Common myeloid progenitor, CD34-positive (primary cell): ENCODE measurements at regions not wholly inside any gene's neighbourhood (a gene's known extent, or its start where the extent isn't known, plus 50 kb on each side); places are given as distances from the start of the nearest gene placed in this dataset.

Experiments used
- CTCF ChIA-PET: fragments of 350-600 bp; sonication (Branson Sonifier 250); formaldehyde crosslinking; loops from one replicate; lab custom pipeline; 2021; ENCODE audit warnings: antibody characterized with exemption; lab: Charles Lee
- POLR2A ChIA-PET: fragments of 350-600 bp; sonication (Branson Sonifier 250); formaldehyde crosslinking; loops from one replicate; lab custom pipeline; 2021; ENCODE audit warnings: antibody characterized with exemption; lab: Charles Lee
- DNase-seq, 3 donors: peaks; one replicate each; pipeline versions ENCODE4 v3.0.0 to v3.0.0-alpha.2; 2013
- H3K27ac ChIP-seq, 2 experiments: 1 replicate in 1 of 2; 2 replicates in 1 of 2; pipeline ENCODE4 v1.7.0; 2013; ENCODE audit warnings: inconsistent platforms in 2 of 2, low read length in 2 of 2, mild to moderate bottlenecking in 2 of 2, low read depth in 1 of 2, moderate library complexity in 1 of 2; ENCODE audit not compliant: severe bottlenecking in 2 of 2, insufficient read depth in 1 of 2, poor library complexity in 1 of 2
- H3K27me3 ChIP-seq, 5 experiments: replicated peaks in 2 of 5; 1 replicate in 3 of 5; 2 replicates in 2 of 5; pipeline versions ENCODE4 v1.6.1 to v1.7.0; 2013; ENCODE audit warnings: low read length in 4 of 5, mild to moderate bottlenecking in 2 of 5, moderate library complexity in 2 of 5, inconsistent platforms in 1 of 5; ENCODE audit not compliant: insufficient read depth in 5 of 5, control insufficient read depth in 4 of 5
- H3K36me3 ChIP-seq, 4 experiments: 1 replicate in 2 of 4; 2 replicates in 2 of 4; pipeline versions ENCODE4 v1.6.1 to v1.7.0; 2013; ENCODE audit warnings: low read length in 3 of 4, control low read depth in 1 of 4, mild to moderate bottlenecking in 1 of 4; ENCODE audit not compliant: control insufficient read depth in 4 of 4, insufficient read depth in 4 of 4
- H3K4me1 ChIP-seq, 4 experiments: 1 replicate in 3 of 4; 2 replicates in 1 of 4; pipeline versions ENCODE4 v1.6.1 to v1.7.1; 2013; ENCODE audit warnings: low read length in 3 of 4, mild to moderate bottlenecking in 3 of 4, control low read depth in 1 of 4, inconsistent platforms in 1 of 4, moderate library complexity in 1 of 4; ENCODE audit not compliant: control insufficient read depth in 4 of 4, insufficient read depth in 4 of 4; ENCODE audit errors: control extremely low read depth in 1 of 4
- H3K4me3 ChIP-seq, 7 experiments: 1 replicate in 4 of 7; 2 replicates in 3 of 7; pipeline versions ENCODE4 v1.5.1 to v1.7.0; 2013; ENCODE audit warnings: mild to moderate bottlenecking in 7 of 7, low read length in 6 of 7, moderate library complexity in 6 of 7, inconsistent platforms in 2 of 7, low read depth in 2 of 7, control low read depth in 1 of 7; ENCODE audit not compliant: insufficient read depth in 4 of 7, control insufficient read depth in 1 of 7; ENCODE audit errors: extremely low read depth in 1 of 7
- H3K9me3 ChIP-seq, 5 experiments: 1 replicate in 4 of 5; 2 replicates in 1 of 5; pipeline versions ENCODE4 v1.6.1 to v1.7.1; 2013; ENCODE audit warnings: low read length in 4 of 5, mild to moderate bottlenecking in 2 of 5, inconsistent platforms in 1 of 5, low read depth in 1 of 5, moderate library complexity in 1 of 5; ENCODE audit not compliant: control insufficient read depth in 4 of 5, insufficient read depth in 2 of 5; ENCODE audit errors: control extremely low read depth in 1 of 5
- WGBS: methylation state at CpG from one replicate; pipeline ENCODE4 v1.1.5; 2013; ENCODE audit not compliant: insufficient coverage; 5-methylcytosine and 5-hydroxymethylcytosine counted together

DNA sequence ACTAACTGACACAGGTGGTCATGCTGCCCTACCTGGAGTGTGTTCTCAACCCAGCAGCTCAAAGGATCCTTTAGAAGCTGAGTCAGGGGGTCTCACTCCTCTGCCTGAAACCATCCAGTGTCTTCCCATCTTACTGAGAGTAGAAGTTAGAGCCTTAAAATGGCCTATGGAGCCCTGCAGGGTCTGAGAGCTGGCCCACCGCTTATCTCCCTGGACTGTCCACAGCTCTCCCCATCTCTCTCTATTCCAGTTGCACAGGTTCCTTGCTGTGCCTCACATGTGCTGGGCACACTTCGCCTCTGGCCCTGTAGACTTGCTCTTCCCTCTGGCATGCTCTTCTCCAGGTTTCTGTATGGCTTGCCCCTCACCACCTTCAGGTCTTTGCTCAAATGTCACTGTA lies 148.6 kb upstream of the CACNA1E start:
- H3K36me3 ChIP-seq, result no peaks in the 10 kb centered on the region
- no peak overlapping the region for H3K4me3 ChIP-seq
- DNase-seq, result no peak
- H3K27me3 ChIP-seq, result peaks cover 0 to 2% (median 0%) of the 10 kb centered on the region in 5 experiments
- peaks cover 0 to 4% (median 0%) of the 10 kb centered on the region in 5 experiments for H3K9me3 ChIP-seq
- no peak overlapping the region for H3K27ac ChIP-seq
- CTCF ChIA-PET, result no interaction called here
- 100% methylated on average over 2 of the region's 2 CpGs for WGBS
- POLR2A ChIA-PET, result no interaction called here
- H3K4me1 ChIP-seq, result no peaks in the 10 kb centered on the region

DNA sequence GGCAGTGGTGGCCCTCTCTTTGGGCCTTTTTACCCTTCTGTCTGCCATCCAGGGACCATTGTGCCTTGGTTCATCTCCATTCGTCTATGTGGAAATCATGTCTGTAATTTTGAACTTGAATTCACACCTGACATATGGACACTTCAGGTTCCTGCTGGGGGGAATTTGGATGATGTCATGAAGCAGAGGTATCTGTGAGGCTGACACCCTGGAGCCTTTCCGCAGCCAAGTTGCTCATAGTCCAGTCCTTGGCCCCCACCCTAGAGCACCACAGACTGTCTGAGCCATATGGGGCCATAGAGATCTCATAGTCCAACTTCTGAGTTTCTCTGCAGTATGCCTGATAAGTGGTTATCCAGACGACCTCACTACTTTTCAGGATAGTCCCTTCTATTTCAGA lies 147.7 kb upstream of the CACNA1E start:
- POLR2A ChIA-PET, result no interaction called here
- peaks cover 0 to 4% (median 0%) of the 10 kb centered on the region in 5 experiments for H3K9me3 ChIP-seq
- peaks cover 0 to 2% (median 0%) of the 10 kb centered on the region in 5 experiments for H3K27me3 ChIP-seq
- no peak overlapping the region for H3K4me3 ChIP-seq
- WGBS, result 100% methylated on average over 1 of the region's 3 CpGs
- H3K27ac ChIP-seq, result no peak overlapping the region
- CTCF ChIA-PET, result no interaction called here
- no peak for DNase-seq
- no peaks in the 10 kb centered on the region for H3K36me3 ChIP-seq
- no peaks in the 10 kb centered on the region for H3K4me1 ChIP-seq

DNA sequence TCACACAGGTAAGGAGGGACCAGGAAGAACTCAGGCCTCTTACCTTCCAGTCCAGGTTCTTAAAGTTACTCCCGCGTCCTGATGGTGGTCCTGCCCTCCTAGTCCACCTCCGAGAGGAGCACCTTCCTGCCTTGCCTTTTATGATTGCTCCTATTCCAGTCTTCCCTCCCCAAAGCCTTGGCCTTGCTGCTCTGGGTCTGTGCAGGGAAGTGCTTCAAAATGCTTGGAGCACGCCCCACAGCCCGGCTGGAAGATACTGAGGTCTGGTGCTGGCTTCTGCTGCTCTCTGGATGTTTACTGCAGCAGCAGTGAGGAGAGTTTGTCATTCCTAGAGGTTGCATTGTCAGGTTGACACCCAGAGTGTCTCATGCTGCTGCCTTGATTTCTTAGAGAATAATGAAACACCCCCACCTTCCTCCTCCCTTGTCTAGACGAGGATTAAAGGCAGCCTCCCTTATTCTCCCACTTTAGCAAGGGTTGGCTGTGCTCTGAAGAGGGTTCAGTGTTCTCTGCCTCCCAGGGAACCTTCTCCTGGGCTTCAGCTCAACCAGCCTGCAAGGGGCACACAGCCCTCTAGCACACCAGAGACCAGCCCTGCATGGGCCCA lies 142.2 kb upstream of the CACNA1E start:
- no peaks in the 10 kb centered on the region for H3K36me3 ChIP-seq
- POLR2A ChIA-PET, result no interaction called here
- 95% methylated on average over 2 of the region's 6 CpGs for WGBS
- peaks cover 0 to 4% (median 3%) of the 10 kb centered on the region in 5 experiments for H3K27me3 ChIP-seq
- H3K4me1 ChIP-seq, result no peaks in the 10 kb centered on the region
- no peak overlapping the region for H3K4me3 ChIP-seq
- CTCF ChIA-PET, result no interaction called here
- peaks cover 0 to 4% (median 0%) of the 10 kb centered on the region in 5 experiments for H3K9me3 ChIP-seq
- no peak overlapping the region for H3K27ac ChIP-seq
- DNase-seq, result no peak

DNA sequence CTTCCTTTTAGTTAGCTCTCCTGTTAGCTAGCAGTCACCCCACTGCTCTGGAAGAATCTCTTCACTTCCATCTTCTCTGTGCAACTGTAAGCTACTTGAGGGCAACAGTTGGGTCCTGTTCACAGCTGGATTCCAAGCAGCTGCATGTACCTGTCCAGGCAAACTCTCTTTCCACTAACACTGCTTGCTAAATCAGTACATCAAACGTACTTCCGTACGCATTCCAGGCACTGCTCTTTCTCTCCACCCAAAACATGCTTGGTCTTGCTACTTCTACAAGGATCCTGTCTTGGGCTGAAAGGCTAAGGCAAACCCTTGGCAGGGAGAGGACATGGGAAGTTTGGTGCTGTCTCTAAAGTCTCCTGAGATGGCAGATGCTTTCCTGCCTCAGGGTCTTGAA lies 139.2 kb upstream of the CACNA1E start:
- no peak for DNase-seq
- WGBS, result 100% methylated on average over 3 of the region's 3 CpGs
- CTCF ChIA-PET, result no interaction called here

DNA sequence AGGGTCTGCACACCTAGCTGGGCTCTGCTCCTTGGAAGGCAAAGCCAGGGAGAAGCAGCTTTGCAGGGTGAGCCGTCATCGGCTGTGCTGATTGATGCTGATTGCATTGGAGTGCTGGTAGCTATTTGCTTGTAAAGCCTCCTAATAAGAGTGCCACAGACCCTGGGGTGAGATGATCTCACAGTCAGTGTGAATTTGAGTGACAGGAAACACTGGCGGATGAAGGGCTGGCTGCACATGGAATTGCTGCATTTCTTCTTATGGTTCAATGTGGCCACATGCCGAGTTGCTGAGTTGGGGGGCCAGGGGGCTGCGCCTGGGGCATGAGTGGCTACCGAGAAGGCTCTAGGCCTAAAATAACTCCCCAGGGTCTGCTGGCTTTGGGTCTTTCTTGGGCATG lies 138.2 kb upstream of the CACNA1E start:
- DNase-seq, result no peak
- Histone ChIP-seq H3K27me3 (peaks cover 0 to 4% (median 3%) of the 10 kb centered on the region in 5 experiments), H3K4me3 (no peak overlapping the region), H3K36me3 (no peaks in the 10 kb centered on the region), H3K4me1 (no peaks in the 10 kb centered on the region), H3K27ac (no peak overlapping the region), H3K9me3 (no peaks in the 10 kb centered on the region)
- WGBS, result 92% methylated on average over 5 of the region's 6 CpGs
- POLR2A ChIA-PET, result no interaction called here
- CTCF ChIA-PET, result no interaction called here

More for the DNA sequence above, 139.2 kb upstream of the CACNA1E start:
- no peaks in the 10 kb centered on the region for H3K4me1 ChIP-seq
- no peak overlapping the region for H3K27ac ChIP-seq
- H3K36me3 ChIP-seq, result no peaks in the 10 kb centered on the region
- H3K9me3 ChIP-seq, result peaks cover 0 to 2% (median 0%) of the 10 kb centered on the region in 5 experiments
- H3K27me3 ChIP-seq, result peaks cover 0 to 4% (median 3%) of the 10 kb centered on the region in 5 experiments
- no peak overlapping the region for H3K4me3 ChIP-seq
- POLR2A ChIA-PET, result no interaction called here

DNA sequence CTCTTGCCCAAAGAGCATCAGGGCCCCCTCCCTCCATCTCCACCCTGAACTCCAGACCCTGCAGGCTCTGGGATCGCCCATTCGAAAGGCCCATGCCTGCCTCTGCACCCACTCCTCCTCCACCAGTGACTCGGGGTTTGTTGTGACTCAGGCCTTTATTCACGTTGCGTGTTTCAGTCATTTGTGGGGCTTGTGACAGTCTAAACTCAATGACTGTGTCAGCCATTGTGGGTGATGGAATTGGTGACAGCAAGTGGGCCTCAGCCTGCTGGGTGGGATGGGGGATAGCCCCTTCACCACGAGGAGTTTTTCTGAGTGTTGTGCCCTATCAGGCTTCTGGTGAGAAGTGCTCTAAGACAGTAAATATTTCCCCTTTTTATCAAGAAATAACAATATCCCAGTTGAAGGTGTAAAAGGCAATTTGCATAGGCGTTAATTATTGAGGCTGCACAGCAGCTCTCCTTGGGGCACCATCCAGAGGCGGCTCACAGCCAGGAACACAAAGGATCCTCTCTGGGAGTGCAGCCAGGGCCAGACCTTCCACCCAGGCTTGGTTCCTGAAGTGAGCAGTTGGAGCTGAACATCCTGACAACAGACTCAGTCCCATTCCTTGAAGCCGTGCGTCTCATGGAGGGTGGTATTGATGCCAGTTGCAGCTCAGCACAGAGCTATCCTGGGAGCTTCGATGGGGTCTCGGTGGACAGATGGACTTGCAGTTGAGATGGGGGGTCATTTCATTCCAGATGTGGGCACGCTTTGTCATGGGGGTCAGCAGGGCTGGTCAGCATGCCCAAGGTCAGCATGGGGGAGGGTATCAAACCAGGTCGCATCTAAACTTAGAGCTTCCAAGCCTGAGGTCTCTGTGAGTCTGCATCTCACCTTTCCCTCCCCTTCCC lies 135.6 kb upstream of the CACNA1E start:
- Histone ChIP-seq H3K27ac (no peak overlapping the region), H3K4me1 (no peaks in the 10 kb centered on the region), H3K9me3 (no peaks in the 10 kb centered on the region), H3K36me3 (no peaks in the 10 kb centered on the region), H3K27me3 (peaks cover 0 to 4% (median 2%) of the 10 kb centered on the region in 5 experiments), H3K4me3 (no peak overlapping the region)
- ChIA-PET CTCF (interaction anchor here (1.5 kb wide), 1 partner anchor 77 kb away, joined by 3 read pairs; no protein-coding TSS in a partner anchor), POLR2A (no interaction called here)
- WGBS, result 91% methylated on average over 13 of the region's 14 CpGs
- DNase-seq, result no peak

DNA sequence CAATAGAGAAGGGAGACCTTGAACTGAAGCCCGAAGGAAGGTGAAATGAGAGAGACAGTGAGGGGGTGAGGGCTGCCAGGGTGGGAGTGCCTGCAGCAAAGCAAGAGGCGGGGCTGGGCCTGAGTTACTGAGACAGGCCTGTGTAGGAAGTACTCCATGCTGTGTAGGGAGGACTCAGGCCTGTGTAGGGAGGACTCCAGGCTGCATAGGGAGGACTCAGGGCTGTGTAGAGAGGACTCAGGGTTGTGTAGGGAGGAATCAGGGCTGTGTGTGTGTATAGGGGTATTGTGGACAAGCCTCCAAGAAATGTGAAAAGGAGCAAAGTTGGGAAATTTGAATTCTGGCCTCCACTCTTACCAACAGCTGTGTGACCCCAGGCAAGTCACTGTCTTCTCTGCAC lies 133.8 kb upstream of the CACNA1E start:
- H3K9me3 ChIP-seq, result no peaks in the 10 kb centered on the region
- H3K27me3 ChIP-seq, result peaks cover 0 to 3% (median 0%) of the 10 kb centered on the region in 5 experiments
- H3K4me3 ChIP-seq, result no peak overlapping the region
- H3K4me1 ChIP-seq, result no peaks in the 10 kb centered on the region
- CTCF ChIA-PET, result no interaction called here
- DNase-seq, result no peak
- POLR2A ChIA-PET, result no interaction called here
- H3K36me3 ChIP-seq, result no peaks in the 10 kb centered on the region
- no peak overlapping the region for H3K27ac ChIP-seq
- 90% methylated on average over 2 of the region's 2 CpGs for WGBS
